ENCODE measurements at regions not wholly inside any gene's neighbourhood (a gene's known extent, or its start where the extent isn't known, plus 50 kb on each side); places are given as distances from the start of the nearest gene placed in this dataset.

- no peak for DNase-seq (ENCODE audit: low spot score)
These were observed 208.4 kb downstream of the GASK1B start for GRCh38 chr4:157964463-157964862.

- no peak for DNase-seq (ENCODE audit: low spot score)
These were observed 211.4 kb downstream of the GASK1B start for GRCh38 chr4:157961229-157961990.

- no peak for DNase-seq (ENCODE audit: low spot score)
These were observed 214.9 kb downstream of the GASK1B start for GRCh38 chr4:157957905-157958304.

- no peak for DNase-seq (ENCODE audit: low spot score)
These were observed 230.8 kb downstream of the GASK1B start for GRCh38 chr4:157942017-157942416.

- no peak for DNase-seq (ENCODE audit: low spot score)
These were observed 238.7 kb downstream of the GASK1B start for GRCh38 chr4:157934151-157934550.

- no peak for DNase-seq (ENCODE audit: low spot score)
These were observed 239.9 kb downstream of the GASK1B start for GRCh38 chr4:157932936-157933335.

GRCh38 chr4:157929486-157929885 is 243.3 kb downstream of the GASK1B start:
- DNase-seq (ENCODE audit: low spot score): no peak

GRCh38 chr4:157918036-157918832 is 254.6 kb downstream of the GASK1B start:
- DNase-seq (ENCODE audit: low spot score): no peak

- DNase-seq (ENCODE audit: low spot score): no peak
These were observed 260.6 kb downstream of the GASK1B start for GRCh38 chr4:157912212-157912611.

- DNase-seq (ENCODE audit: low spot score): no peak
These were observed 261.2 kb downstream of the GASK1B start for GRCh38 chr4:157911662-157912061.

- DNase-seq (ENCODE audit: low spot score): no peak
These were observed 264.1 kb downstream of the GASK1B start for GRCh38 chr4:157908691-157909090.

- DNase-seq (ENCODE audit: low spot score): no peak
These were observed 264.8 kb downstream of the GASK1B start for GRCh38 chr4:157908031-157908430.

GRCh38 chr4:157907226-157907946 is 265.4 kb downstream of the GASK1B start:
- DNase-seq (ENCODE audit: low spot score): no peak

- no peak for DNase-seq (ENCODE audit: low spot score)
These were observed 273.8 kb downstream of the GASK1B start for GRCh38 chr4:157898836-157899605.

GRCh38 chr4:157897855-157898370 is 274.9 kb downstream of the GASK1B start:
- DNase-seq (ENCODE audit: low spot score): no peak

GRCh38 chr4:157896726-157897125 is 276.1 kb downstream of the GASK1B start:
- no peak for DNase-seq (ENCODE audit: low spot score)

- DNase-seq (ENCODE audit: low spot score): no peak
These were observed 277.6 kb downstream of the GASK1B start for GRCh38 chr4:157895205-157895604.

GRCh38 chr4:157889788-157890187 is 283.0 kb downstream of the GASK1B start:
- no peak for DNase-seq (ENCODE audit: low spot score)

- DNase-seq (ENCODE audit: low spot score): no peak
These were observed 284.5 kb downstream of the GASK1B start for GRCh38 chr4:157888281-157888680.

- no peak for DNase-seq (ENCODE audit: low spot score)
These were observed 285.5 kb downstream of the GASK1B start for GRCh38 chr4:157887316-157887715.

- DNase-seq (ENCODE audit: low spot score): no peak
These were observed 286.2 kb downstream of the GASK1B start for GRCh38 chr4:157886645-157887044.

GRCh38 chr4:157885811-157886210 is 287.0 kb downstream of the GASK1B start:
- DNase-seq (ENCODE audit: low spot score): no peak

Data from kidney capillary endothelial cell (primary cell).